ENCODE measurements at regions not wholly inside any gene's neighbourhood (a gene's known extent, or its start where the extent isn't known, plus 50 kb on each side); places are given as distances from the start of the nearest gene placed in this dataset.

DNA sequence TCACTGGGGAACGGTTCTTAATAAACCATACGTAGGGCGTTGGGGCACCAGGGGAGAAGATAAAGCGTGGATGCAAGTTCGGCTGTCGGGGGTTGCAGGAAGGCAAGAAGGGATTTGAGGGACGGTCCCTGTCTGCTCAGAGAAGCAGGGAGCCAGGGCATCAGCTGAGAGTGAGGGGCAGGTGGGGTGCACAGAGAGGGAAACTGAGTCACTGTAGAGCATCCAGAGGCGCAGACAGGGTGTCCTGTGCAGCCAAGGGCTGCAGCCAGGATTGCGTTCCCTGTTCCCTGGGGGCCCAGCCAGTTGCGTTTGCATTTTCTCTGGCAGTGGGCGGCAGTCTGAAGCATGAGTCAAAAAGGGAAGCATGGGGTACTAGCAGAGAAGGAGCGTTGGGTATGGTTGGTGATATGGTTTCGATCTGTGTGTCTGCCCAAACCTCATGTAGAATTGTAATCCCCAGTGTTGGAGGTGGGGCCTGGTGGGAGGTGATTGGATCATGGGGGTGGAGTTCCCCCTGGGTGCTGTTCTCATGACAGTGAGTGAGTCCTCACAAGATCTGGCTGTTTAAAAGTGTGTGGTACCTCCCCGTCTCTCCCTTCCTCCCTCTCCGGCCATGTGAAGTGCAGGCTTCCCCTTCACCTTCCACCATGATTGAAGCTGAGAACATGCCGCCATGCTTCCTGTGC lies 202.9 kb downstream of the NDUFA10 start:
- TF ChIP-seq, protein P1, sequence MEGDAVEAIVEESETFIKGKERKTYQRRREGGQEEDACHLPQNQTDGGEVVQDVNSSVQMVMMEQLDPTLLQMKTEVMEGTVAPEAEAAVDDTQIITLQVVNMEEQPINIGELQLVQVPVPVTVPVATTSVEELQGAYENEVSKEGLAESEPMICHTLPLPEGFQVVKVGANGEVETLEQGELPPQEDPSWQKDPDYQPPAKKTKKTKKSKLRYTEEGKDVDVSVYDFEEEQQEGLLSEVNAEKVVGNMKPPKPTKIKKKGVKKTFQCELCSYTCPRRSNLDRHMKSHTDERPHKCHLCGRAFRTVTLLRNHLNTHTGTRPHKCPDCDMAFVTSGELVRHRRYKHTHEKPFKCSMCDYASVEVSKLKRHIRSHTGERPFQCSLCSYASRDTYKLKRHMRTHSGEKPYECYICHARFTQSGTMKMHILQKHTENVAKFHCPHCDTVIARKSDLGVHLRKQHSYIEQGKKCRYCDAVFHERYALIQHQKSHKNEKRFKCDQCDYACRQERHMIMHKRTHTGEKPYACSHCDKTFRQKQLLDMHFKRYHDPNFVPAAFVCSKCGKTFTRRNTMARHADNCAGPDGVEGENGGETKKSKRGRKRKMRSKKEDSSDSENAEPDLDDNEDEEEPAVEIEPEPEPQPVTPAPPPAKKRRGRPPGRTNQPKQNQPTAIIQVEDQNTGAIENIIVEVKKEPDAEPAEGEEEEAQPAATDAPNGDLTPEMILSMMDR (IDR thresholded peaks at IDR 0.05), result no peak
- TF ChIP-seq POLR2AphosphoS5 (IDR thresholded peaks at IDR 0.05) (no peak), POLR2A (IDR thresholded peaks at IDR 0.05) (no peak), EP300 (IDR thresholded peaks at IDR 0.05) (no peak)

All from suprapubic skin (tissue), 4 donors.